RWPE1 (cell line): ENCODE measurements at regions not wholly inside any gene's neighbourhood (a gene's known extent, or its start where the extent isn't known, plus 50 kb on each side); places are given as distances from the start of the nearest gene placed in this dataset.
"Not testable (repeated sequence)": the region's sequence is repeated elsewhere in the genome, so short reads cannot be mapped to it uniquely, and the experiment has no call there.

Source experiments
- CTCF ChIA-PET: fragments of 350-600 bp; sonication (Branson Sonifier 250); formaldehyde crosslinking; extraction: SDS; loops from one replicate; lab custom pipeline; 2021; lab: Yijun Ruan, JAX
- POLR2A ChIA-PET: fragments of 400-600 bp; formaldehyde crosslinking; extraction: SDS; loops from one replicate; lab custom pipeline; 2020; ENCODE audit warnings: antibody characterized with exemption; ENCODE audit not compliant: low non-redundant PET; lab: Yijun Ruan, JAX
- DNase-seq: peaks from one replicate; pipeline ENCODE4 v3.0.0; 2012; ENCODE audit warnings: low spot score
- H3K27ac ChIP-seq: fragments of 450-650 bp; 2 replicates; pipeline ENCODE4 v1.5.1; 2017
- CTCF ChIP-seq: fragments of 450-650 bp; conservative IDR thresholded peaks from 2 replicates; pipeline ENCODE4 v1.5.1; 2017; ENCODE audit warnings: low read depth, mild to moderate bottlenecking

- ChIA-PET POLR2A (no interaction called here), CTCF (interaction anchor here (0.6 kb wide), 1 partner anchor 131 kb away, joined by 3 read pairs; no protein-coding TSS in a partner anchor)
- no peak overlapping the region for H3K27ac ChIP-seq
- no peak for TF ChIP-seq CTCF
- no peak for DNase-seq
These were observed 58.0 kb downstream of the RBFOX3 start for GRCh38 chr17:79552824-79553223.

GRCh38 chr17:79552405-79552804 is 58.4 kb downstream of the RBFOX3 start:
- DNase-seq: no peak
- TF ChIP-seq CTCF: no peak
- H3K27ac ChIP-seq: no peak overlapping the region
- ChIA-PET POLR2A (no interaction called here), CTCF (interaction anchor here (0.6 kb wide), 1 partner anchor 131 kb away, joined by 3 read pairs; no protein-coding TSS in a partner anchor)

DNA sequence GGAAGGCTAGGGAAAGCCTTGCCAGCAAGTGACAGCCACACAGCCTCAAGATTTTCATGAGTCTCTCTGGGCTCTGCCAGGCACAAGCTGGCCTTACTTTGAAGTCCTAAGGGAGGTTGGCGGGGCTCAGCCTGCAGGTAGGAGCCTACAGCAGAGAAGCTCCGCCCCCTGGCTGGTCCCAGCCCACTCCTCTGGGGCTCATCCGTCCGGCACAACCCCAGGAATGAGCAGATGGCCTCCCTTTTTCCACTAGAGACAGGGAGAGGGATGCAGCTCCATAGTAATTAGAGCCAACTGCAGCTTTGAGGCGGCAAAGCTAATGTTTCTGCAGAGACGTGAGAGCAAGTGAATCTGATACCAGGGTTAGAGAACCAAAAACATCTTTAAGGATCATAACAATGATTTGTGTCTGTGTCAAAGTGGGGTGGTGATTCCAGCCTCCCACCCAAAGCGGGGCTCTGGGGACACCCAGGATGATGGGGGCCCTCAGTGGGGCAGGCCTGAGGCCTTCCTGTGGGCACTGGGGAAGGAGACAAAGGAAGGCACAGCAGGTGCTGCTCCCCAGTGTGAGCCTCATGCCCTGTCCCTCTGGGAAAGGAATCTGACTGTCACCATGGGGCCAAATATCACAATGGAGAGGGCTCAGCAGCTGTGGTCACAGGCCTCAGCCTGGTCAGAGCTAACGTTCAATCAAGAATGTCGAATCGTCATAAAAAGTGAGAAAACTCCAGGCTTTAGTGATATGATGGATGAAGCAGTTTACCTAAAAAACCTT is 61.5 kb downstream of the RBFOX3 start:
- POLR2A ChIA-PET: no interaction called here
- CTCF ChIA-PET: interaction anchor here (0.6 kb wide), 1 partner anchor 66 kb away, joined by 5 read pairs; no protein-coding TSS in a partner anchor
- TF ChIP-seq CTCF: no peak
- DNase-seq: no peak
- H3K27ac ChIP-seq: no peak overlapping the region

DNA sequence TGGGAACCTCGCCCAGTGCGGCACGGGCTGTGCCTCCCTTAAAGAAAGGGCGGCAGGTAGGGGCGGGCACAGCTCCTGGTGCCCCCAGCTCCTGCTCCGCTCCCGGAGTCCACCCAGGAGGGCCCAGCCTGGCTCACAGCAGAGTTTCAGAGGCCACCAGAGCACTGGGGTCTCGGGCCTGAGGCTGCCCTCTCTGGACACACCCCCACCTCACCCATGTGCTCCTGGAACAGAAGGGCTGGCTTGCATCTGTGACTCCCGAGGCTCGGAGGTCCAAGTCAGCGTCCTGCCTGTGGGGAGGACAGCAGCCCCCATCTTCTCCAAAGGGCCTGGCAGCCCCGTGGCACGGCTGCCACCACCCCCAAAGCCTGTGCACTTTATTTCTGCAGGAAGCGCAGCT is 62.7 kb downstream of the RBFOX3 start:
- no peak overlapping the region for H3K27ac ChIP-seq
- ChIA-PET CTCF (interaction anchor here (0.5 kb wide), 1 partner anchor 9 kb away, joined by 3 read pairs; no protein-coding TSS in a partner anchor), POLR2A (no interaction called here)
- TF ChIP-seq CTCF: no peak
- no peak for DNase-seq

DNA sequence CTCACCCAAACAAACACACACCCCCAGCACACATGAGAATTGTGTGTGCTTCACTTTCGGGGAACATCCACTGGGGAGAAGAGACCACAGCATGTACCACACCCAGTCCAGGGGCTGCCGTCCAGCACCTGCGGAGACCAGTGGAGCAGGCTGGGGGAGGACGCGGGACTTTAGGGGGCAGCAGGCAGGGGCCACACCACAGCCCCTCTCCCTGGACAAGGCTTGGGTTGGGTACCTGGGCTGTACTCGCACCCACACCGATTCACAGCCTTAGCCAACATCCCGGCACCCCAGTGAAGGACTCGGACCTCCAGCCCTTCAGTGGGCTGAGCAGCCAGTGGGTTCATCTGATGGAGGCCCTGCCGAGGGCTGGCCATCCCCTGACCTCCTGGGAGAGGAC is 63.3 kb downstream of the RBFOX3 start:
- no peak for TF ChIP-seq CTCF
- no peak for DNase-seq
- CTCF ChIA-PET: no interaction called here

GRCh38 chr17:79547171-79547570 is 63.7 kb downstream of the RBFOX3 start:
- DNase-seq, H3K27ac ChIP-seq, CTCF ChIA-PET, POLR2A ChIA-PET: not testable (repeated sequence)

More for the DNA sequence above, 63.3 kb downstream of the RBFOX3 start:
- H3K27ac ChIP-seq: no peak overlapping the region
- POLR2A ChIA-PET: no interaction called here

- TF ChIP-seq CTCF: no peak
- CTCF ChIA-PET: no interaction called here
- POLR2A ChIA-PET: no interaction called here
- no peak for DNase-seq
- no peak overlapping the region for H3K27ac ChIP-seq
These were observed 64.5 kb downstream of the RBFOX3 start for GRCh38 chr17:79546386-79546785.
